GM12878 (cell line): ENCODE measurements at regions not wholly inside any gene's neighbourhood (a gene's known extent, or its start where the extent isn't known, plus 50 kb on each side); places are given as distances from the start of the nearest gene placed in this dataset.

ENCODE experiments used
- CHD4 ChIP-seq: fragments of 200-600 bp; sonication (generic); IDR thresholded peaks from 2 replicates; pipeline ENCODE4 v1.6.1; 2016; ENCODE audit warnings: mild to moderate bottlenecking
- NFYB ChIP-seq: IDR thresholded peaks from 2 replicates; pipeline ENCODE4 v1.6.1; 2011; ENCODE audit warnings: low read depth, mild to moderate bottlenecking, low read length, improper control_type of control experiment, moderate library complexity; ENCODE audit not compliant: insufficient read depth
- POLR2A ChIP-seq: IDR thresholded peaks from 2 replicates; pipeline ENCODE4 v1.6.1; 2011; ENCODE audit warnings: low read depth, mild to moderate bottlenecking, low read length
- TF ChIP-seq, protein P1 (sequence below), 3 experiments: IDR thresholded peaks in 2 of 3; conservative IDR thresholded peaks in 1 of 3; 2 replicates each; pipeline ENCODE4 v1.5.1; 2011; ENCODE audit warnings: low read depth in 3 of 3, low read length in 3 of 3, mild to moderate bottlenecking in 3 of 3, control low read depth in 2 of 3, moderate library complexity in 2 of 3, inconsistent platforms in 1 of 3, mixed read lengths in 1 of 3; ENCODE audit not compliant: control insufficient read depth in 2 of 3, insufficient read depth in 1 of 3; ENCODE audit errors: extremely low read depth in 1 of 3
- TF ChIP-seq, protein P2 (sequence below): IDR thresholded peaks from 2 replicates; pipeline ENCODE4 v1.6.1; 2012; ENCODE audit warnings: low read depth, low read length, improper control_type of control experiment

DNA sequence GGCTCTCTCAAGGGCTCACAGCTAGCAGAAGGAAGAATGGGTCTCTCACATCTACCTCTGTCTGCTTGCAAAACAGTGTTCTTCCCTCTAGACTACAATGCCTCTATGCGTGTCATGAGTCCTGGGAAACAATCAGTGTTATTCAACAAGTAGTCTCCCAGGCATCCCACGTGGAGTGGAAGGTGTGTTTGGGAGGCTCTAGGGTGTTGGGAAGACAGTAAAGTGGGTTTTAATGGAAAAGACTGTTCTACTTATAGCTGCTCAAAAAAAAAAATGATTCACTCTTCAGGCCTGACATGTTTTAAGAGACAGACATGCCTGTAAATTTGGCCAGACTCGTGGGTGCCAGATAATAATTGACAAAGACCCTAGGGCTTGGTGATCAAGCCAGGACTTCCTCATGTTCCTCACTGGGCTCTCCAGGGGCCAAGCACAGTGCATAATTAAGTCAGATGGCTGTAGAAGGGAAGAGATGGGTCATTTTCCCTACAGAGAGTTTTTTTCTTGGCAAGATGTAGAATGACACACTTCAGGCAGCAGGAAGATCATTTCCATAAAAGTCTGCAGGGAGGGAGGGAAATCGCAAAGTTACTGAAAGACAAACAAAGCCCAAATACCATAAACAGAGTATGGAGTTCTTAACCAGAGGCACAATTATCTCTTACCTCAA lies 246.4 kb downstream of the ACTL7B start:
- no peak for TF ChIP-seq CHD4
- TF ChIP-seq, protein P1, sequence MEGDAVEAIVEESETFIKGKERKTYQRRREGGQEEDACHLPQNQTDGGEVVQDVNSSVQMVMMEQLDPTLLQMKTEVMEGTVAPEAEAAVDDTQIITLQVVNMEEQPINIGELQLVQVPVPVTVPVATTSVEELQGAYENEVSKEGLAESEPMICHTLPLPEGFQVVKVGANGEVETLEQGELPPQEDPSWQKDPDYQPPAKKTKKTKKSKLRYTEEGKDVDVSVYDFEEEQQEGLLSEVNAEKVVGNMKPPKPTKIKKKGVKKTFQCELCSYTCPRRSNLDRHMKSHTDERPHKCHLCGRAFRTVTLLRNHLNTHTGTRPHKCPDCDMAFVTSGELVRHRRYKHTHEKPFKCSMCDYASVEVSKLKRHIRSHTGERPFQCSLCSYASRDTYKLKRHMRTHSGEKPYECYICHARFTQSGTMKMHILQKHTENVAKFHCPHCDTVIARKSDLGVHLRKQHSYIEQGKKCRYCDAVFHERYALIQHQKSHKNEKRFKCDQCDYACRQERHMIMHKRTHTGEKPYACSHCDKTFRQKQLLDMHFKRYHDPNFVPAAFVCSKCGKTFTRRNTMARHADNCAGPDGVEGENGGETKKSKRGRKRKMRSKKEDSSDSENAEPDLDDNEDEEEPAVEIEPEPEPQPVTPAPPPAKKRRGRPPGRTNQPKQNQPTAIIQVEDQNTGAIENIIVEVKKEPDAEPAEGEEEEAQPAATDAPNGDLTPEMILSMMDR (IDR thresholded peaks at IDR 0.05 in 2 of 3, conservative IDR thresholded peaks at IDR 0.05 in 1 of 3; ENCODE audit: control insufficient read depth in 2 of 3, extremely low read depth in 1 of 3, insufficient read depth in 1 of 3, low read depth in 3 of 3, low read length in 3 of 3) = no peak
- TF ChIP-seq NFYB = no peak
- TF ChIP-seq, protein P2, sequence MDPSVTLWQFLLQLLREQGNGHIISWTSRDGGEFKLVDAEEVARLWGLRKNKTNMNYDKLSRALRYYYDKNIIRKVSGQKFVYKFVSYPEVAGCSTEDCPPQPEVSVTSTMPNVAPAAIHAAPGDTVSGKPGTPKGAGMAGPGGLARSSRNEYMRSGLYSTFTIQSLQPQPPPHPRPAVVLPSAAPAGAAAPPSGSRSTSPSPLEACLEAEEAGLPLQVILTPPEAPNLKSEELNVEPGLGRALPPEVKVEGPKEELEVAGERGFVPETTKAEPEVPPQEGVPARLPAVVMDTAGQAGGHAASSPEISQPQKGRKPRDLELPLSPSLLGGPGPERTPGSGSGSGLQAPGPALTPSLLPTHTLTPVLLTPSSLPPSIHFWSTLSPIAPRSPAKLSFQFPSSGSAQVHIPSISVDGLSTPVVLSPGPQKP = no peak
- TF ChIP-seq POLR2A = no peak
